ENCODE measurements at regions not wholly inside any gene's neighbourhood (a gene's known extent, or its start where the extent isn't known, plus 50 kb on each side); places are given as distances from the start of the nearest gene placed in this dataset.

- Histone ChIP-seq H4K20me1 (ENCODE audit: insufficient read depth, low read length) (no peaks in the 10 kb centered on the region), H3K4me2 (ENCODE audit: low read length) (no peak overlapping the region), H3K4me3 (ENCODE audit: low read depth, low read length, poor library complexity, severe bottlenecking) (no peak overlapping the region), H3K4me1 (ENCODE audit: insufficient read depth, low read length, poor library complexity, severe bottlenecking) (no peaks in the 10 kb centered on the region), H3K27ac (ENCODE audit: low read depth, low read length, poor library complexity, severe bottlenecking) (no peak overlapping the region), H2AFZ (ENCODE audit: low read length) (no peak overlapping the region), H3K36me3 (ENCODE audit: insufficient read depth, low read length) (no peaks in the 10 kb centered on the region), H3K9me3 (ENCODE audit: low read length) (no peaks in the 10 kb centered on the region), H3K79me2 (ENCODE audit: insufficient read depth, low read depth, low read length) (no peaks in the 10 kb centered on the region), H3K9me2 (ENCODE audit: insufficient read depth, low read length) (no peaks in the 10 kb centered on the region)
- intact Hi-C loops (cut with micrococcal nuclease; ENCODE audit: unreplicated experiment), result loop anchor here (2.0 to 10.0 kb wide), 2 partner anchors 168 to 934 kb away; no protein-coding TSS in a partner anchor
- BruUV-seq (replicated peaks), result no TSS peak
- POLR2A ChIA-PET, result no interaction called here
- CTCF ChIA-PET (ENCODE audit: unreplicated experiment), result no interaction called here
- TF ChIP-seq CTCF (conservative IDR thresholded peaks at IDR 0.05; ENCODE audit: low read length), result peak; percentile 94
- no peak for TF ChIP-seq EZH2phosphoT487 (IDR thresholded peaks at IDR 0.05; ENCODE audit: borderline replicate concordance, low read depth, low read length)
- peak; percentile 58 for DNase-seq (ENCODE audit: low spot score)
These were observed 80.3 kb upstream of the HTR1E start for GRCh38 chr6:86856937-86857563.

GRCh38 chr6:86856379-86856778 lies 80.9 kb upstream of the HTR1E start:
- H3K9me2 ChIP-seq (ENCODE audit: insufficient read depth, low read length), result no peaks in the 10 kb centered on the region
- no peak overlapping the region for H3K27ac ChIP-seq (ENCODE audit: low read depth, low read length, poor library complexity, severe bottlenecking)
- H2AFZ ChIP-seq (ENCODE audit: low read length), result no peak overlapping the region
- no peak for DNase-seq (ENCODE audit: low spot score)
- intact Hi-C loops (cut with micrococcal nuclease; ENCODE audit: unreplicated experiment), result loop anchor here (2.0 to 10.0 kb wide), 2 partner anchors 168 to 934 kb away; no protein-coding TSS in a partner anchor
- BruUV-seq (replicated peaks), result no TSS peak
- TF ChIP-seq EZH2phosphoT487 (IDR thresholded peaks at IDR 0.05; ENCODE audit: borderline replicate concordance, low read depth, low read length) (no peak), CTCF (conservative IDR thresholded peaks at IDR 0.05; ENCODE audit: low read length) (no peak)
- no peaks in the 10 kb centered on the region for H3K4me1 ChIP-seq (ENCODE audit: insufficient read depth, low read length, poor library complexity, severe bottlenecking)
- no peaks in the 10 kb centered on the region for H3K36me3 ChIP-seq (ENCODE audit: insufficient read depth, low read length)
- no peak overlapping the region for H3K4me2 ChIP-seq (ENCODE audit: low read length)
- no peaks in the 10 kb centered on the region for H3K9me3 ChIP-seq (ENCODE audit: low read length)
- ChIA-PET CTCF (ENCODE audit: unreplicated experiment) (no interaction called here), POLR2A (no interaction called here)
- H3K79me2 ChIP-seq (ENCODE audit: insufficient read depth, low read depth, low read length), result no peaks in the 10 kb centered on the region
- H4K20me1 ChIP-seq (ENCODE audit: insufficient read depth, low read length), result no peaks in the 10 kb centered on the region
- H3K4me3 ChIP-seq (ENCODE audit: low read depth, low read length, poor library complexity, severe bottlenecking), result no peak overlapping the region

- intact Hi-C loops (cut with micrococcal nuclease; ENCODE audit: unreplicated experiment), result no loop called here
- BruUV-seq (replicated peaks), result no TSS peak
These were observed 88.3 kb upstream of the HTR1E start for GRCh38 chr6:86848986-86849385.

More at GRCh38 chr6:86848986-86849385, 88.3 kb upstream of the HTR1E start:
- ChIA-PET CTCF (ENCODE audit: unreplicated experiment) (no interaction called here), POLR2A (no interaction called here)
- no peak overlapping the region for H3K4me2 ChIP-seq (ENCODE audit: low read length)
- H2AFZ ChIP-seq (ENCODE audit: low read length), result no peak overlapping the region
- DNase-seq (ENCODE audit: low spot score), result no peak
- no peak overlapping the region for H3K4me3 ChIP-seq (ENCODE audit: low read depth, low read length, poor library complexity, severe bottlenecking)
- no peaks in the 10 kb centered on the region for H3K9me3 ChIP-seq (ENCODE audit: low read length)
- no peaks in the 10 kb centered on the region for H4K20me1 ChIP-seq (ENCODE audit: insufficient read depth, low read length)
- H3K27ac ChIP-seq (ENCODE audit: low read depth, low read length, poor library complexity, severe bottlenecking), result no peak overlapping the region
- H3K36me3 ChIP-seq (ENCODE audit: insufficient read depth, low read length), result no peaks in the 10 kb centered on the region
- no peaks in the 10 kb centered on the region for H3K4me1 ChIP-seq (ENCODE audit: insufficient read depth, low read length, poor library complexity, severe bottlenecking)
- no peaks in the 10 kb centered on the region for H3K9me2 ChIP-seq (ENCODE audit: insufficient read depth, low read length)
- no peaks in the 10 kb centered on the region for H3K79me2 ChIP-seq (ENCODE audit: insufficient read depth, low read depth, low read length)
- TF ChIP-seq CTCF (conservative IDR thresholded peaks at IDR 0.05; ENCODE audit: low read length) (no peak), EZH2phosphoT487 (IDR thresholded peaks at IDR 0.05; ENCODE audit: borderline replicate concordance, low read depth, low read length) (no peak)

Data from OCI-LY7 (cell line).